Midbrain (tissue), 1 donor: ENCODE measurements at regions not wholly inside any gene's neighbourhood (a gene's known extent, or its start where the extent isn't known, plus 50 kb on each side); places are given as distances from the start of the nearest gene placed in this dataset.
"Not testable (repeated sequence)": the region's sequence is repeated elsewhere in the genome, so short reads cannot be mapped to it uniquely, and the experiment has no call there.

Source experiments
- DNase-seq: peaks from one replicate; lab custom pipeline; 2025; lab: John Stamatoyannopoulos, UW

DNA sequence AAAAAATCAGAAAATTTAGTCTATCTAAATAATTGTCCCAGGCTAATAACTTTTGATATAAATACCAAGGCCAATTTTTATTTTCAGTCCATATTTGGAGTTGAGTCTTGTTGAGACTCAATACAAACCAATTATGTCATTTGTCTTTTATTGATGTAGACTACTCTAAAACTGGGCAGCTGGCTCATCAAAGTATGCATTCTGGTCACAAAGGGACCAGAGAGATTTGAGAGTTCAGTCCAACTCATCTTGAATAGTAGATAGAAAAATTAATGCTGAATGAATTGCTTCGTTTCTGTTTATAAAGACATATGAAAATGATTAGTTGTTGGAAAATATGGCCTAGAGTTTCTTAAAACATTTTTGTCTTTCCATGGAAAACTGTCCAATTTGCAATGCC lies 412.5 kb upstream of the KLHL4 start:
- DNase-seq, result no peak

DNA sequence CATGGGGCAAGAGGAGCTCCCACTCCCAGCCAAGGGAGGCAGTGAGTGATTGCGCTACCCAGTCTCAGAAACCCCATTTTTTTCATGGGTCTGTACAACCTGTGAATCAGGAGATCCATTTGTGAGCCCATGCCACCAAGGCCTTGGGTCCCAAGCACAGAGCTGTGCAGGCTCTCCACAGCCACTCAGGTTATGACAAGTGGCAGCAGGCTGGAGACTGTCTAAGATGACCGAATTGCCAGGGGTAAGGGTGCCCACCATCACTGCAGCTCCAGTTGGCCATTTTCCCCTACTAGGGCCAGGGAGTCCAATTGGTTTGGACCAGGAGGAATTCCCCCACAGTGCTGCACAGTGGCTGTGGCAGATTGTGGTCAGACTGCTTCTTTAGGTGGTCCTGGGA lies 407.5 kb upstream of the KLHL4 start:
- no peak for DNase-seq

DNA sequence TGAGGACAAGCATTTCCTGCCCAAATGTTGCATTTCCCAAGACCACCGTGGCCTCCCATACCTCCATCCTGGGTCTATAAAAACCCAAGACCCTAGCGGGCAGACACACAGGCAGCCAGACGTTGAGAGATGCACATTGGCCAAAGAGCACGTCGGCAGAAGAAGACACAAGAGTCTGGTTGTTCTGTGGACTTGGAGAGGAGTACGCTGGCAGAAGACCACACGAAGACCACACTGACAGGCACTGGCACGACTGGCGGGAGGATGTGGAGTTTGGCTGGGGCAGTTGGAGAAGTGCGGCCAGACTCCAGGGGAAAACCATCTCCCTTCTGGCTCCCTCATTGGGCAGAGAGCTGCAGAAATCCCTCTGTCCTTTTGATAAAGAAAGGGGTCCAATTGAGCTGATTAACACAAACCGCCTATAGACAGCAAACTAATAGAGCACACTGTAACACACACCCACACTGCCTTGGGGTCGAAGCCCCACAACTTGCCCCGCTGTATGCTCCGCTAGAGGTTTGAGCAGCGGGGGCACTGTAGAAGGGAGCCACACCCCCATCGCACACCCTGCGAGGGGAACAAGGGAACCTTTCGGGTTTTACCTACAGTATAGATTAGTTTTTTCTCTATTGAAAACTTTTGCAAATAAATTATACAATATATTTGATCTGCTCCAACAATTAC lies 376.7 kb upstream of the KLHL4 start:
- DNase-seq, result no peak

DNA sequence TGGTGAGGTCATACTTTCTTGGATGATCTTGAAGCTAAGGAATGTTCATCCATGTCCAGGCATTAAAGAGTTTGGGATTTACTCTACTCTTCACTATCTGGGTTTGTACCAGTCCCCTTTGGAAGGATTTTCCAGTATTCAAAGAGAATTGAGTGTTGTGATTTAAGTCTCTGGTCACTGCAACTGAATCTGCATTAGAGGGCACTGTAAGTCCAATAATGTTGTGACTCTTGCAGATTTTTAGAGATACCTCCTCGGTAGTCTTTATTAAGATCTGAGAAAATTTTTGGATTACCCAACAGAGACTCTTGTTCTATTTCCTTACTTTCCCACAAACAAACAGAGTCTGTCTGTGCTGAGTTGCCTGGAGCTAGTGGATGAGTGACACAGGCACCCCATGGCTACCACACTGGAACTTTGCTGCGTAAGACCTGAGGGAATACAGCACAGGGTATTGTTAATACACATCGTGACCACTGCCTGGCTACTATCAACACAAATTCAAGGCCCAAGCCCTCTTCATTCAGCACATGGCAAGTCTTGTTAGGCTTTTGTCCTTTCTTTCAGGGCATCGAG lies 357.1 kb upstream of the KLHL4 start:
- no peak for DNase-seq

DNA sequence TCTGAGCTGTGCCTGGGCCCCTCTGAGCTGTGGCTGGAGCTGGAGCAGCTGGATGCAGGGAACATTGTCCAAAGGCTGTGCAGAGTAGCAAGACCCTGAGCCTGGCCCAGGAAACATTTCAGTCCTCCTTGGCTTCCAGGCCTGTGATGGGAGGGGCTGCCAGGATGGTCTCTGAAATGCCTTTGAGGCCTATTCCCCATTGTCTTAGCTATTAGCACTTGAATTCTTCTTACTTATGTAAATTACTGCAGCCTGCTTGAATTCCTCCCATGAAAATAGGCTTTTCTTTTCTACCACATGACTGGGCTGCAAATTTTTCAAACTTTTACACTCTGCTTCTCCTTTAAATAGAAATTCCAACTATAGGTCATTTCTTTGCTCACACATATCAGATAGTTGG lies 349.8 kb upstream of the KLHL4 start:
- no peak for DNase-seq

DNA sequence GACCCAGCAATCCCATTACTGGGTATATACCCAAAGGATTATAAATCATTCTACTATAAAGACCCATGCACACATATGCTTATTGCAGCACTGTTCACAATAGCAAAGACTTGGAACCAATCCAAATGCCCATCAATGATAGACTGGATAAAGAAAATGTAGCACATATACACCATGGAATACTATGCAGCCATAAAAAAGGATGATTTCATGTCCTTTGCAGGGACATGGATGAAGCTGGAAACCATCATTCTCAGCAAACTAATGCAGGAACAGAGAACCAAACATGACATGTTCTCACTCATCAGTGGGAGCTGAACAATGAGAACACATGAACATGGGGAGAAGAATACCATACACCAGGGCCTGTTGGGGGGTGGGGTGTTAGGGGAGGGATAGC lies 339.6 kb upstream of the KLHL4 start:
- not testable (repeated sequence) for DNase-seq
